NCI-H146 treated with DMSO at 0.1 percent for 48 hours (cell line): ENCODE measurements at regions not wholly inside any gene's neighbourhood (a gene's known extent, or its start where the extent isn't known, plus 50 kb on each side); places are given as distances from the start of the nearest gene placed in this dataset.

Experiments
- DNase-seq: peaks from one replicate; lab custom pipeline; 2025; ENCODE audit not compliant: unreplicated experiment; lab: John Stamatoyannopoulos, UW

DNA sequence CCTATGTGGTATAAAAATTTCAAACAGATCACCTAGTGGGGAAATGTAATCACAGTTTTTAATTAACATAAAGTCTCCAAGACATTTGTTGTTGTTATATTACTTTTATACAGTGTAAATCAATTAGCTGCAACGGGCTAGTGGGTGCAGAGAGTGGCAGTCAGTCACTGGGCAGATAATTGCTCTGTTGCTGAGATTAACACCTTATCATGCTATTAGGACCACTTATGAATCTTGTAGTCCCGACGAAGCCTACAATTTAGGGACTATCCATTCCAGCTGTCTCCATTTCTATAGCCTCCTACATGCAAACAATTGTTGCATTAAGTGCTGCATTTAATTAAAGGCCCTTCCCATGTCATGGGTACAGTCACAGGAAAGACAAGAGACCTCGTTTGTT is 158.9 kb upstream of the PROX1 start:
- DNase-seq, result peak; percentile 50

DNA sequence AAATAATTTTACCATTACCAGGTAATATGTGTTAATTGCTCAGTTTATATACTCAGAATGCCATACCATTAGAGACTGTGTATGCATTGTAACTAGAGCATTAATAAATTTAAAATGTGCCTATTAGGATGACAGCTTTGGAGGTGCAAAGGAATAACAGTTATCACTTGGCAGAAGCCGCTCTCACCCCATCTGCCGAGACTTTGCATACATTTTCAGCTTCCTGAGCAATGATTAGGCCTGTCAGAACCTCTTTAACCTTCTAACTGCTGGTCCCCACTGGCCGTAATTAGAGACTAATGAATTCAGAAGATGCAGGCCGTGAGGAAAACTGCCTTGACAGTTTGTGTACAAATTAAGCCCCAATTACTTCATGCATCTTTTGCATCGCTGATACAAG is 158.0 kb upstream of the PROX1 start:
- DNase-seq, result no peak

- no peak for DNase-seq
Measured at GRCh38 chr1:213830371-213830770, 157.4 kb upstream of the PROX1 start.

DNA sequence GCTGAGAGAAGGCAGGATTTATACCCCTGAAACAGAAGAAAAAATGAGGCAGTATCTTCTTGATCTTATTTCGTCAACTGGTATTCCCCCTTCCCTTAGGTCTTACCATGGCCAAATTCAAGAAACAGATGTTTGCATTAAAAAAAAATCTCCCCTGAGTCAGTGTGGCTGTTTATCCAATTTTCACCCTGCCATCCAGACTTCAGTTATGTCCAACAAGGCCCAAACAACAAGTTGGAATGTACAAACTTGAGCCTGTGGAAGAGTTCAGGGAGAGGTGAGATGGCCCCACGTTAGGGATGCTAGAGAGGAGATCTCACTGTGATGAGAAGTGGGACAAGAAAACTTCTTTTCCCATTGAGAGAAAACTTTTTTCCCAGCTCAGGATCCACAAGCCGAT is 147.2 kb upstream of the PROX1 start:
- DNase-seq, result no peak

DNA sequence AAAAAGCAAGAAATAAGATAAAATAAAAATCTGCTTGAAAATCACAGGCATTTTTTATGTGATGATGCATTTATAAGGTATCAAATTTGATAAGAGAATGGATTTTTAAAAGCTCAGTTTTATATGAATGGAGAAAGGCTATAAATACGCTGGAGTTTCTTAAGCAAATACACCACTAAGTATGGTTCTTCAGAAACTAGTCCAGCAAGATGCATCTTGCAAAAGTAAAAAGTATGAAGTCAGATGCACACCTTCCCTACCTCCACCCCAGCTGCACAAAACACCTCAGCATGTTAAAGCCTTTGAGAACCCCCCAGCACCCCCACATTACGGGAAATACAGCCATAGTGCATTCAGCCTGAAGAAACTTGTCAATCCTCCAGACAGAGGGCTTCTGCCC is 143.1 kb upstream of the PROX1 start:
- DNase-seq, result no peak

DNA sequence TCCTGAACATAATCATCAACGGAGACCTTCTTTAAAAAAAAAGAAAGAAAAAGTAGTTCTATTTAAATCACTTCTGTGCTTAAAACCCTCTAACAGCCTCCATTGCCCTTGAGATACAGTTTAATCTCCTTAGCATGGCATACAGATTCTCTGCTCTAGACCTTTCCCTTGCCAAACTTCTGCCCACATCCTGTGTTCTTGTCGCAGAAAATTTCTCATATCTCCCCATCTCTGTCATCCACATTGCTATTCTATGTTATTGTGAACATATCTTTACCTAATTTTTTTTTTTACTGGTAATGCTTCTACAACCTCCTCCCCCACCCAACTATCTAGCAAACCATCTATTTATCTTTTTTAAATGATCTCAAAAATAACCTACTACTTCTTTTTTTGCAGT is 135.7 kb upstream of the PROX1 start:
- no peak for DNase-seq

- DNase-seq, result no peak
Measured at GRCh38 chr1:213858581-213858980, 129.2 kb upstream of the PROX1 start.

DNA sequence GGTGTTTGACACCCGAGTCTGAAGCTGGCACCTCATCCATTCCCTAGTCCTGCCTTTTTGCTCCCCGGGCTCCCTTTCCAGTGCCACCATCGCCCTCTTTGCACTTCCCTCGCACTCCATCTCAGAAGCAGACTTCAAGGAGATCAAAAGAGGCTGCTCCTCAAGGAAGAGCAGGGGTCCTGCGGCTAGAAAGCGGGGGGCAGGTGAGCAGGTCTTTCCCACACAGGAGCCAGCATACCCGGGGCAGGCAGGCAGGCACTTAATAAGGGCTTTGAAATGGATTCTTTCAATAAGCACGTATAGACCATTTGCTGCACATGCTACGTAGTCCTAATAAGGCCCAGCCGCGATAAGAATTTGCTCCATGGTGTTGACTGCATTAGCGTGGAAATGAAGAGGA is 125.9 kb upstream of the PROX1 start:
- no peak for DNase-seq

GRCh38 chr1:213864091-213864490 is 123.7 kb upstream of the PROX1 start:
- no peak for DNase-seq

GRCh38 chr1:213868482-213868881 is 119.3 kb upstream of the PROX1 start:
- no peak for DNase-seq

GRCh38 chr1:213871179-213871578 is 116.6 kb upstream of the PROX1 start:
- no peak for DNase-seq

GRCh38 chr1:213874789-213875188 is 113.0 kb upstream of the PROX1 start:
- no peak for DNase-seq

- DNase-seq, result no peak
Measured at GRCh38 chr1:213876531-213876930, 111.2 kb upstream of the PROX1 start.

- DNase-seq, result no peak
Measured at GRCh38 chr1:213883618-213884017, 104.2 kb upstream of the PROX1 start.

DNA sequence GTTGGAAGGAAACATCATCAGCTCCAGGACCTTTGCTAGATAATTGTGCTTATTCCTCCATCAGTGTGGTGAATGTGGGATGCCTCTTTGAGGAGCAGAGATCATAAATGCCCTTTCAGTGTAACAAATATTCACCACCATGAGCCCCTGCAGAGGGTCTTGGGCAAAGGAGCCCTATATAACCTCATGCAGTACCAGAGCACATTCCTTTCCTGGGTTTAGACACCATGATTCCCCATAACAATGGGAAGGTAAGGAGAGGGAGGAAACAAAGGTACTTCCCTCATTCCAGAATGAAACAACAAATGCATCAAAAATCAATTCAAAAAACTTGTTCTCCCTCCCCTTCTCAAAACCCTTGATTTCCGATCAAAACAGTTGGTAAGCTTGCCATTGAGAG is 103.4 kb upstream of the PROX1 start:
- no peak for DNase-seq

- DNase-seq, result no peak
Measured at GRCh38 chr1:213884942-213885341, 102.8 kb upstream of the PROX1 start.

DNA sequence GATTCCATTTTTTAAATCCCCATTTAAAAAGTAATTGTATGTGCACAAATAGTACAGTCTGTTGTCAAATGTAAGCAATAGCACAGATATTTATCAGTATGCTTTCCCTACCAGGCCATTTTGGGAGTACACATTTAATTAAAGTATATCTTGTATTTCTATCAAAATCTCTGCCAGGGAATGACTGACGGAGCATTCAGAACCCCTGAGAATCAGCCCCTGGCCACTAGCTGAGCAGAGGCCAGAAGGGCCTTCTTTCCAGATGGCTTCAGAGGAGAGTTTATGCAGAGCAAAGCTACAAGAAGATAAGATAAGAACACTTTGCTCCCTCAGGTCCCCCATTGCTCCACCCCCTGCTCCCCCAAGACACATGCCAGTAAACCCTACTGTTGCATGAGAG is 99.9 kb upstream of the PROX1 start:
- DNase-seq, result no peak

GRCh38 chr1:213891989-213892902 is 95.5 kb upstream of the PROX1 start:
- no peak for DNase-seq

DNA sequence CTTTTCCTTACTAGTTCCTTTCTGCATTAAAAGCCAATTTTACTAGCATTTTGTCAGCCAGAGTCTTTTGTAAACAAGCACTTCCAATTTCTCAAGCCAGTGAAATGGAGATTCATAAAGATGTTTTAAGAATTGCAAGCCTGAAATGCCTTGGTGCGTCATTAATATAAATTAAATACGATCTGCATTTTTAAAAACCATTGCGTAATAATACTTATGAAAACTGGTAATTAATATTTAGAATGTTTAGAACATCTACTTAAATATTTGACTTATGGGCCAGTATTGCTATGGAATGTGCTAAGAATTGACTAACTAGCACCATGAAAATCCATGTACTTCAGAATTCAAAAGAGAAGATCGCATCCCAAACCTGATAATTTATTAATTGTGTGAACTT is 89.1 kb upstream of the PROX1 start:
- DNase-seq, result no peak

- no peak for DNase-seq
Measured at GRCh38 chr1:213899413-213899812, 88.4 kb upstream of the PROX1 start.

DNA sequence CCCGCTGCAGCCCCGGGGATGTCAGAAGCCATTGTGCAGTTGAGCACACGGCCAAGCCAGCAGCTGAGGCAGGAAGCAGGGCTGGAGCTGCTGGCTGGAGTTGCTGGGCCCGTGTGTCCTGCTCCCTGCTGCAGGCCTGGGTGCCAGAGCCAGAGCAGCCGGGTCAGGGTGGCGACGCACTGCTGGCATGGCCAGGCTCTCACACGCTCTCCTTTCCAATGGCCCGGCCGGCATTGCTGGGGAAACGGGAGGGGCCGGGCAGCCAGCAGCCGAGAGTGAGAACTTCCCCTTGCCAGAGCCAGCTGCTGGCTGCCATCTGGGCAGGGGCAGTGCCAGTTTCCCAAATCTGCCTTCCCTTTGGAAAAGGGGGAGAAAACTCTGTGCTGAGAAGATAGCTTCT is 82.4 kb upstream of the PROX1 start:
- DNase-seq, result no peak

GRCh38 chr1:213908521-213908920 is 79.3 kb upstream of the PROX1 start:
- DNase-seq, result no peak

- no peak for DNase-seq
Measured at GRCh38 chr1:213914392-213914791, 73.4 kb upstream of the PROX1 start.
